ENCODE measurements at regions not wholly inside any gene's neighbourhood (a gene's known extent, or its start where the extent isn't known, plus 50 kb on each side); places are given as distances from the start of the nearest gene placed in this dataset.

GRCh38 chr5:53172630-53173029, 63.1 kb upstream of the MOCS2 start:
- Histone ChIP-seq H3K36me3 (ENCODE audit: insufficient read depth, low read length) (no peaks in the 10 kb centered on the region), H3K4me2 (ENCODE audit: insufficient read depth, low read length) (no peak overlapping the region), H2AFZ (ENCODE audit: low read length) (no peak overlapping the region), H3K27ac (ENCODE audit: low read depth, low read length) (no peak overlapping the region), H3K9me3 (ENCODE audit: low read depth, low read length) (no peaks in the 10 kb centered on the region), H3K4me3 (ENCODE audit: insufficient read depth, low read length) (no peak overlapping the region), H3K27me3 (ENCODE audit: insufficient read depth, low read length) (no peaks in the 10 kb centered on the region), H3K79me2 (ENCODE audit: insufficient read depth, low read length) (no peaks in the 10 kb centered on the region), H3K4me1 (ENCODE audit: insufficient read depth, low read length) (peaks cover 5% of the 10 kb centered on the region), H4K20me1 (ENCODE audit: insufficient read depth, low read length) (no peaks in the 10 kb centered on the region)
- no peak for DNase-seq (ENCODE audit: insufficient read length, low spot score, missing footprints)
- TF ChIP-seq, protein P1, sequence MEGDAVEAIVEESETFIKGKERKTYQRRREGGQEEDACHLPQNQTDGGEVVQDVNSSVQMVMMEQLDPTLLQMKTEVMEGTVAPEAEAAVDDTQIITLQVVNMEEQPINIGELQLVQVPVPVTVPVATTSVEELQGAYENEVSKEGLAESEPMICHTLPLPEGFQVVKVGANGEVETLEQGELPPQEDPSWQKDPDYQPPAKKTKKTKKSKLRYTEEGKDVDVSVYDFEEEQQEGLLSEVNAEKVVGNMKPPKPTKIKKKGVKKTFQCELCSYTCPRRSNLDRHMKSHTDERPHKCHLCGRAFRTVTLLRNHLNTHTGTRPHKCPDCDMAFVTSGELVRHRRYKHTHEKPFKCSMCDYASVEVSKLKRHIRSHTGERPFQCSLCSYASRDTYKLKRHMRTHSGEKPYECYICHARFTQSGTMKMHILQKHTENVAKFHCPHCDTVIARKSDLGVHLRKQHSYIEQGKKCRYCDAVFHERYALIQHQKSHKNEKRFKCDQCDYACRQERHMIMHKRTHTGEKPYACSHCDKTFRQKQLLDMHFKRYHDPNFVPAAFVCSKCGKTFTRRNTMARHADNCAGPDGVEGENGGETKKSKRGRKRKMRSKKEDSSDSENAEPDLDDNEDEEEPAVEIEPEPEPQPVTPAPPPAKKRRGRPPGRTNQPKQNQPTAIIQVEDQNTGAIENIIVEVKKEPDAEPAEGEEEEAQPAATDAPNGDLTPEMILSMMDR (IDR thresholded peaks at IDR 0.05; ENCODE audit: extremely low read depth, low read depth, low read length): no peak

DNA sequence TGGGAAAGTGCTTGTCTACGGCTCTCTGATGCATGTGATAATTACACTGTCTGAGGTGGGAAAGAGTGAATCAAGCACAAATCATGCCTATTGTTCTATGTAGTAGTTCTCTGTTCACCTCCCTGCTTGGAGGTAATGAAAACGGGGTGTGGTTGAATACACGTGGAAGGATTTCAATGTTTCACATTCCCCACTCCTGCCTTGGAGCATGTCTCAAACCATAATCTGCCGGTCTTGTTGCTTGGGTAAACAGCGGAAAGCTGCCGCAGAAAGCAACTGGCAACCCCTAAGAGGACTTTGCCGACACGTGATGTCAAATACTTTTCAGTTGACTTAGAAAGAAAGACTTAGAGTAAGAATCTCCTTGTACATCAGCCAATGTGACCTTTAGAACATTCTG, 63.5 kb upstream of the MOCS2 start:
- no peaks in the 10 kb centered on the region for H3K79me2 ChIP-seq (ENCODE audit: insufficient read depth, low read length)
- H3K4me3 ChIP-seq (ENCODE audit: insufficient read depth, low read length): no peak overlapping the region
- H3K9me3 ChIP-seq (ENCODE audit: low read depth, low read length): no peaks in the 10 kb centered on the region
- no peak overlapping the region for H2AFZ ChIP-seq (ENCODE audit: low read length)
- no peaks in the 10 kb centered on the region for H3K27me3 ChIP-seq (ENCODE audit: insufficient read depth, low read length)
- peaks cover under 1% of the 10 kb centered on the region for H3K4me1 ChIP-seq (ENCODE audit: insufficient read depth, low read length)
- no peak overlapping the region for H3K27ac ChIP-seq (ENCODE audit: low read depth, low read length)
- no peaks in the 10 kb centered on the region for H3K36me3 ChIP-seq (ENCODE audit: insufficient read depth, low read length)
- no peaks in the 10 kb centered on the region for H4K20me1 ChIP-seq (ENCODE audit: insufficient read depth, low read length)
- TF ChIP-seq, protein P1 (IDR thresholded peaks at IDR 0.05; ENCODE audit: extremely low read depth, low read depth, low read length): no peak
- H3K4me2 ChIP-seq (ENCODE audit: insufficient read depth, low read length): no peak overlapping the region
- DNase-seq (ENCODE audit: insufficient read length, low spot score, missing footprints): no peak

DNA sequence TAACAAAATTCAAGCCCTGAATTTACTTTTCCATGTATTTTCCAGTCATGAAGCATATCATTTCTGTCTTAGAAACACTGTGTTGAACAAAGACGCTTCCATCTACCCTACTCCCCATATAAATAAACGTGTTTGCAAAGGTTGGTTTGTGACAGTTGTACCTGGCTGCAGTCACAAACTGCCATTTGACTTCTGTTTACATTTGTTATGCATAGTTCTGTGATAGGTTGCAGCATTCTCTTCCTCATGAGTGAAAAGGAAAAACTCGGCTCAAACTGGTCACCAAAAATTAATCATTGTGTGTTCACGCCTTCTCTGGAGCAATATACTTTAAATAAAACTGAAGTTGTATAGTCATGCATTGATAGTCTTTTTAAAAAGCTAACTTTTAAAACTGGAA, 69.3 kb upstream of the MOCS2 start:
- no peak overlapping the region for H3K4me3 ChIP-seq (ENCODE audit: insufficient read depth, low read length)
- no peaks in the 10 kb centered on the region for H3K79me2 ChIP-seq (ENCODE audit: insufficient read depth, low read length)
- TF ChIP-seq, protein P1 (IDR thresholded peaks at IDR 0.05; ENCODE audit: extremely low read depth, low read depth, low read length): no peak
- no peak overlapping the region for H3K27ac ChIP-seq (ENCODE audit: low read depth, low read length)
- DNase-seq (ENCODE audit: insufficient read length, low spot score, missing footprints): no peak
- H2AFZ ChIP-seq (ENCODE audit: low read length): no peak overlapping the region
- H3K4me2 ChIP-seq (ENCODE audit: insufficient read depth, low read length): no peak overlapping the region
- no peaks in the 10 kb centered on the region for H3K27me3 ChIP-seq (ENCODE audit: insufficient read depth, low read length)
- H3K4me1 ChIP-seq (ENCODE audit: insufficient read depth, low read length): no peaks in the 10 kb centered on the region
- no peaks in the 10 kb centered on the region for H3K9me3 ChIP-seq (ENCODE audit: low read depth, low read length)
- H4K20me1 ChIP-seq (ENCODE audit: insufficient read depth, low read length): no peaks in the 10 kb centered on the region
- no peaks in the 10 kb centered on the region for H3K36me3 ChIP-seq (ENCODE audit: insufficient read depth, low read length)

GRCh38 chr5:53179691-53180090, 70.1 kb upstream of the MOCS2 start:
- no peak for DNase-seq (ENCODE audit: insufficient read length, low spot score, missing footprints)
- H3K9me3 ChIP-seq (ENCODE audit: low read depth, low read length): no peaks in the 10 kb centered on the region
- no peak overlapping the region for H2AFZ ChIP-seq (ENCODE audit: low read length)

More at GRCh38 chr5:53179691-53180090, 70.1 kb upstream of the MOCS2 start:
- Histone ChIP-seq H3K4me2 (ENCODE audit: insufficient read depth, low read length) (no peak overlapping the region), H3K27me3 (ENCODE audit: insufficient read depth, low read length) (no peaks in the 10 kb centered on the region), H3K4me1 (ENCODE audit: insufficient read depth, low read length) (no peaks in the 10 kb centered on the region), H3K36me3 (ENCODE audit: insufficient read depth, low read length) (no peaks in the 10 kb centered on the region), H3K4me3 (ENCODE audit: insufficient read depth, low read length) (no peak overlapping the region), H3K79me2 (ENCODE audit: insufficient read depth, low read length) (no peaks in the 10 kb centered on the region), H3K27ac (ENCODE audit: low read depth, low read length) (no peak overlapping the region), H4K20me1 (ENCODE audit: insufficient read depth, low read length) (no peaks in the 10 kb centered on the region)
- TF ChIP-seq, protein P1 (IDR thresholded peaks at IDR 0.05; ENCODE audit: extremely low read depth, low read depth, low read length): no peak

All from osteoblast (primary cell).